Common myeloid progenitor, CD34-positive (primary cell): ENCODE measurements at regions not wholly inside any gene's neighbourhood (a gene's known extent, or its start where the extent isn't known, plus 50 kb on each side); places are given as distances from the start of the nearest gene placed in this dataset.
"Not testable (repeated sequence)": the region's sequence is repeated elsewhere in the genome, so short reads cannot be mapped to it uniquely, and the experiment has no call there.

ENCODE experiments used
- CTCF ChIA-PET: fragments of 350-600 bp; sonication (Branson Sonifier 250); formaldehyde crosslinking; loops from one replicate; lab custom pipeline; 2021; ENCODE audit warnings: antibody characterized with exemption; lab: Charles Lee
- POLR2A ChIA-PET: fragments of 350-600 bp; sonication (Branson Sonifier 250); formaldehyde crosslinking; loops from one replicate; lab custom pipeline; 2021; ENCODE audit warnings: antibody characterized with exemption; lab: Charles Lee
- DNase-seq, 3 donors: peaks; one replicate each; pipeline versions ENCODE4 v3.0.0 to v3.0.0-alpha.2; 2013
- H3K27ac ChIP-seq, 2 experiments: 1 replicate in 1 of 2; 2 replicates in 1 of 2; pipeline ENCODE4 v1.7.0; 2013; ENCODE audit warnings: inconsistent platforms in 2 of 2, low read length in 2 of 2, mild to moderate bottlenecking in 2 of 2, low read depth in 1 of 2, moderate library complexity in 1 of 2; ENCODE audit not compliant: severe bottlenecking in 2 of 2, insufficient read depth in 1 of 2, poor library complexity in 1 of 2
- H3K27me3 ChIP-seq, 5 experiments: replicated peaks in 2 of 5; 1 replicate in 3 of 5; 2 replicates in 2 of 5; pipeline versions ENCODE4 v1.6.1 to v1.7.0; 2013; ENCODE audit warnings: low read length in 4 of 5, mild to moderate bottlenecking in 2 of 5, moderate library complexity in 2 of 5, inconsistent platforms in 1 of 5; ENCODE audit not compliant: insufficient read depth in 5 of 5, control insufficient read depth in 4 of 5
- H3K36me3 ChIP-seq, 4 experiments: 1 replicate in 2 of 4; 2 replicates in 2 of 4; pipeline versions ENCODE4 v1.6.1 to v1.7.0; 2013; ENCODE audit warnings: low read length in 3 of 4, control low read depth in 1 of 4, mild to moderate bottlenecking in 1 of 4; ENCODE audit not compliant: control insufficient read depth in 4 of 4, insufficient read depth in 4 of 4
- H3K4me1 ChIP-seq, 4 experiments: 1 replicate in 3 of 4; 2 replicates in 1 of 4; pipeline versions ENCODE4 v1.6.1 to v1.7.1; 2013; ENCODE audit warnings: low read length in 3 of 4, mild to moderate bottlenecking in 3 of 4, control low read depth in 1 of 4, inconsistent platforms in 1 of 4, moderate library complexity in 1 of 4; ENCODE audit not compliant: control insufficient read depth in 4 of 4, insufficient read depth in 4 of 4; ENCODE audit errors: control extremely low read depth in 1 of 4
- H3K4me3 ChIP-seq, 7 experiments: 1 replicate in 4 of 7; 2 replicates in 3 of 7; pipeline versions ENCODE4 v1.5.1 to v1.7.0; 2013; ENCODE audit warnings: mild to moderate bottlenecking in 7 of 7, low read length in 6 of 7, moderate library complexity in 6 of 7, inconsistent platforms in 2 of 7, low read depth in 2 of 7, control low read depth in 1 of 7; ENCODE audit not compliant: insufficient read depth in 4 of 7, control insufficient read depth in 1 of 7; ENCODE audit errors: extremely low read depth in 1 of 7
- H3K9me3 ChIP-seq, 5 experiments: 1 replicate in 4 of 5; 2 replicates in 1 of 5; pipeline versions ENCODE4 v1.6.1 to v1.7.1; 2013; ENCODE audit warnings: low read length in 4 of 5, mild to moderate bottlenecking in 2 of 5, inconsistent platforms in 1 of 5, low read depth in 1 of 5, moderate library complexity in 1 of 5; ENCODE audit not compliant: control insufficient read depth in 4 of 5, insufficient read depth in 2 of 5; ENCODE audit errors: control extremely low read depth in 1 of 5
- WGBS: methylation state at CpG from one replicate; pipeline ENCODE4 v1.1.5; 2013; ENCODE audit not compliant: insufficient coverage; 5-methylcytosine and 5-hydroxymethylcytosine counted together

- CTCF ChIA-PET, DNase-seq, H3K4me1 ChIP-seq, H3K27ac ChIP-seq, H3K9me3 ChIP-seq, H3K27me3 ChIP-seq, POLR2A ChIA-PET, H3K4me3 ChIP-seq, H3K36me3 ChIP-seq: not testable (repeated sequence)
- 95% methylated on average over 2 of the region's 2 CpGs for WGBS
Observed at GRCh38 chr9:73337182-73337581, 185.5 kb downstream of the ANXA1 start.

- Histone ChIP-seq H3K27ac (no peak overlapping the region), H3K4me1 (no peaks in the 10 kb centered on the region), H3K4me3 (no peak overlapping the region), H3K27me3 (no peaks in the 10 kb centered on the region), H3K36me3 (no peaks in the 10 kb centered on the region), H3K9me3 (no peaks in the 10 kb centered on the region)
- WGBS: 100% methylated on average over 2 of the region's 3 CpGs
- ChIA-PET POLR2A (no interaction called here), CTCF (no interaction called here)
- no peak for DNase-seq
Observed at GRCh38 chr9:73344060-73344459, 192.4 kb downstream of the ANXA1 start.

- Histone ChIP-seq H3K9me3 (no peaks in the 10 kb centered on the region), H3K27me3 (no peaks in the 10 kb centered on the region), H3K36me3 (no peaks in the 10 kb centered on the region), H3K4me1 (no peaks in the 10 kb centered on the region), H3K4me3 (no peak overlapping the region), H3K27ac (no peak overlapping the region)
- ChIA-PET POLR2A (no interaction called here), CTCF (no interaction called here)
- 83% methylated on average over 3 of the region's 4 CpGs for WGBS
- no peak for DNase-seq
Observed at GRCh38 chr9:73347123-73347522, 195.5 kb downstream of the ANXA1 start.

GRCh38 chr9:73347720-73348119 is 196.1 kb downstream of the ANXA1 start:
- Histone ChIP-seq H3K27me3 (no peaks in the 10 kb centered on the region), H3K4me3 (no peak overlapping the region), H3K36me3 (no peaks in the 10 kb centered on the region), H3K9me3 (no peaks in the 10 kb centered on the region), H3K27ac (no peak overlapping the region), H3K4me1 (no peaks in the 10 kb centered on the region)
- WGBS: 100% methylated on average over 1 of the region's 1 CpG
- CTCF ChIA-PET: no interaction called here
- POLR2A ChIA-PET: no interaction called here
- DNase-seq: no peak

GRCh38 chr9:73348471-73348870 is 196.8 kb downstream of the ANXA1 start:
- H3K36me3 ChIP-seq: no peaks in the 10 kb centered on the region
- CTCF ChIA-PET: no interaction called here
- H3K4me1 ChIP-seq: no peaks in the 10 kb centered on the region
- no peak for DNase-seq
- no peak overlapping the region for H3K27ac ChIP-seq
- POLR2A ChIA-PET: no interaction called here
- H3K9me3 ChIP-seq: no peaks in the 10 kb centered on the region
- no peak overlapping the region for H3K4me3 ChIP-seq
- no peaks in the 10 kb centered on the region for H3K27me3 ChIP-seq

- ChIA-PET POLR2A (no interaction called here), CTCF (interaction anchor here (0.7 kb wide), 1 partner anchor 96 kb away, joined by 3 read pairs; no protein-coding TSS in a partner anchor)
- Histone ChIP-seq H3K36me3 (no peaks in the 10 kb centered on the region), H3K9me3 (no peaks in the 10 kb centered on the region), H3K4me3 (no peak overlapping the region), H3K27ac (no peak overlapping the region), H3K4me1 (no peaks in the 10 kb centered on the region), H3K27me3 (no peaks in the 10 kb centered on the region)
- no CpG with 5 or more reads among the region's 2 CpGs for WGBS
- DNase-seq: no peak
Observed at GRCh38 chr9:73349476-73349875, 197.8 kb downstream of the ANXA1 start.

- Histone ChIP-seq H3K4me3 (no peak overlapping the region), H3K27ac (no peak overlapping the region), H3K36me3 (no peaks in the 10 kb centered on the region), H3K4me1 (no peaks in the 10 kb centered on the region), H3K9me3 (no peaks in the 10 kb centered on the region), H3K27me3 (no peaks in the 10 kb centered on the region)
- WGBS: 77% methylated on average over 2 of the region's 3 CpGs
- peak in 1 of 3 donors; percentile 0 for DNase-seq
- POLR2A ChIA-PET: interaction anchor here (0.6 kb wide), 1 partner anchor 189 kb away, joined by 3 read pairs; no protein-coding TSS in a partner anchor
- CTCF ChIA-PET: no interaction called here
Observed at GRCh38 chr9:73357607-73358006, 205.9 kb downstream of the ANXA1 start.
